Fibroblast of skin of left biceps (primary cell): ENCODE measurements at regions not wholly inside any gene's neighbourhood (a gene's known extent, or its start where the extent isn't known, plus 50 kb on each side); places are given as distances from the start of the nearest gene placed in this dataset.
"Not testable (repeated sequence)": the region's sequence is repeated elsewhere in the genome, so short reads cannot be mapped to it uniquely, and the experiment has no call there.

Experiments used
- DNase-seq, 2 experiments: peaks; one replicate each; pipeline ENCODE4 v3.0.0-alpha.2; 2013; ENCODE audit warnings: low read depth in 2 of 2

DNA sequence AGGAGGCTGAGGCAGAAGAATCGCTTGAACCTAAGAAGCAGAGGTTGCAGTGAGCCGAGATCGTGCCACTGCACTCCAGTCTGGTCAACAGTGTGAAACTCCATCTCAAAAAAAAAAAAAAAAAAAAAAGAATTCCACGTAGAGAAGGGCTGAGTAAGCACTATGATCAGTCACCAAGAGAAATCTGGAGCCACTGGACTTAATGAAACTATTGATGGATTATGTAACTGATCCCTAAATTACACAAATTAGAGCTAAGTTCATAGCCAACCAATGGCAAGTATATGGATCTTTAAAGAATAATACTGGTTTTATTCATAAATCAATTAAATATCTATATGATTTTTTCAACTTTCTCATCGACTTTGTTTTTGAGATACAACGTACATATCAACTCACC lies 72.2 kb upstream of the ABLIM1 start:
- DNase-seq = no peak

DNA sequence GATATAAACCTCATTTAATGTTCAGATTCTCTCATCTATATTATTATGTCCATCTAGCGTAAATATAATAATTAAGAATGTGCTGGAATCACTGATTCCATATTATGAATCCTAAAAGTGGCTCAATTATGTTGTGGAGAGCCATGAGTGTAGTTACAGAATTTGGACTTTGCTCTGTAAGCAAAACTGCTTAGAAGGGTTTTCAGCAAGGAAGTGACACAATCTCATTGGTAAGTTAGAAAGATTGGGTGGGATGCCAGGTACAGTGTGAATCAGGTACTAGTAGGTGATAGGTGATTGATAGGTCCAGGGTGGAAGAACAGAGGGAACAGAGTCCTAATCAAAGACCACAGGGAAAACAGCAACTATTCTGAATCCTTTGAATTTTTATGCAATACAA lies 74.9 kb upstream of the ABLIM1 start:
- DNase-seq = no peak

GRCh38 chr10:114735946-114736345 lies 77.9 kb upstream of the ABLIM1 start:
- DNase-seq = no peak

DNA sequence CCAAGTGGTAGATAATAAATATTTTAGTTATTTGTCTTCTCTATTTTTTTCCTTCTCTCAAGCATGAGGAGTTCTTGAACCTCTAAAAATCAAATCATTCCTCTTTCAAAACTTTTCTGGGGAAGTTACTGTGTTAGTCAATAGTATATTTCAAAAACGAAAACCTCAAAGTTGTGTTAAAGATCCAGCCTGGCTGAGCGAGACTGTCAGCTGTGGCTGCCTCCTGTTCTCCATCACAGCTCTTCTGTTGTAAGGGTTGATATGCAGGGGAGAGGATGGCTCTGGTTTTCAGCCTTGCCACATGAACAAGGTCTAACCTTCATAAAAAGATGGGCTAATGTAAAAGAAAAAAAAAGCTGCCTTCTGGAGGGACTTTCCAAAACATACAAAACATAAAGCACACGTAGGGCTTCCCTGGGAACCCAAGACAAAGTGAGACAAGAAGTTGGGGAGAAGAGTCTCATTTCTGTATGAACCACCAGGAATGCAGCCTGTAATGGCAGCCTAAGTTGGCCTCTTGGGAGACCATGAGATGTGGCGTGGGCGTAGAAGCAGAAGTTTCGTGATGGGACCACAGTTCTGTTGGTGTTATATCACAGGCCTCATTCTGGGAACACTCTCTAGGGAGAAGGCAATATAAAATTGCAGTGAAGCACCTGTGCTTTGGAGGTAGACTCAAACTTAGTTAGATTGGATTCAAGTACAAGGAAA lies 77.9 kb upstream of the FHIP2A start:
- no peak for DNase-seq

- no peak for DNase-seq
Measured at GRCh38 chr10:114746531-114746930, 75.0 kb upstream of the FHIP2A start.

DNA sequence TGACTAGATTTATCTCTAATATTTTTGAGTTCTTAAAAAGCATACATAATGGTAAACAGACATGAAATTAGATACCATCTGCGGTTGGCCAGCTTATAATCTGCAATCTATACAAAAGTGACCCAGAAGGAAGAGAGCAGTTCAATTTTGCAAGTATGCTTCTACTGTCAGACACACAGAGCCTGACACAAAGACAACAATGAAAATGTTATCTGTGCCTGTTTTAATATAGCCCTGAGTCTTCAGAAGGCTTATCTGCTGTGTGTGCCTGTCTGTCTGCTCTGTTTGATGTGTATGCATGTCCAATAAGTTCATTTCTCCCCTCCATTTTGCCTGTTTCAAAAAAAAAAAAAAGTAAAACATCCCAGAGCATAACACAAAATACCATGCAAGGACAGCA lies 73.3 kb upstream of the FHIP2A start:
- no peak for DNase-seq

DNA sequence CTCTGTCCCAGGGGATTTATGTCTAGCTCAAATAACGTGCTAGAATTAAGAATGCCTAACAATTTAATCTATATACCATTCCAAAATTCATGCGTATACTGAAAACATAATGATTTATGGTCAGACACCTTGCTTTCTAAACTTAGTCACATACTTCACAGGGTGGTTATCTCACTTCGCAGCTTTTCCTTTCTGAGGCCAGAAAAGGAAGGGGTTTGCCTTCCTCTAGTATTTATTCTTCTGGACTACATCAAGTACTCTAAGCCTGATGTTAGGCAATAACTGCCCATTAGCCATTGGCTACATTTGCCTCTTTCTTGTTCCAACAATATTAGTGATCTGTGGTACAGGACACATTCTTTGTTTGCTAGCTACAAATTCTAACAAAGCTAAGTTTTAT lies 72.6 kb upstream of the FHIP2A start:
- no peak for DNase-seq

- no peak for DNase-seq
Measured at GRCh38 chr10:114749510-114749909, 72.1 kb upstream of the FHIP2A start.

DNA sequence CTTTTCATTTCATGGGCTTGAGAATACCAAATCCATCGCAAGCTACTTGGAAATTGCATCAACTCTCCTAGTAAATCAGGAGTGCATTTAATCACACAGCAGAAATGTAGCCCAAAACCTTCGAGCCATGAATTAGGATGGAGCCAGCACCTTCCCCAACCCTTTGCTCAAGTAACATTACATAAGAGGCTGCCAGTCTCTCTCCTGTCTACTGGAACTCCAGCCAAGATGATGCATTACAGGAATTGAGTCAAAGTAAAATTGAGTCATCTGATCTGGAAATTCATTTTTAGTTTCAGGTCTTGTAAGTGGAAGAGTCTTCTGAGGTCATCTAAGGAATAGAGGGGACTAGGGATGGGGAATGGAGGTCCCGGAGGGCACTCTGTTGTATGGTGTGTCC lies 69.7 kb upstream of the FHIP2A start:
- no peak for DNase-seq

GRCh38 chr10:114752570-114752969 lies 69.0 kb upstream of the FHIP2A start:
- DNase-seq = not testable (repeated sequence)

DNA sequence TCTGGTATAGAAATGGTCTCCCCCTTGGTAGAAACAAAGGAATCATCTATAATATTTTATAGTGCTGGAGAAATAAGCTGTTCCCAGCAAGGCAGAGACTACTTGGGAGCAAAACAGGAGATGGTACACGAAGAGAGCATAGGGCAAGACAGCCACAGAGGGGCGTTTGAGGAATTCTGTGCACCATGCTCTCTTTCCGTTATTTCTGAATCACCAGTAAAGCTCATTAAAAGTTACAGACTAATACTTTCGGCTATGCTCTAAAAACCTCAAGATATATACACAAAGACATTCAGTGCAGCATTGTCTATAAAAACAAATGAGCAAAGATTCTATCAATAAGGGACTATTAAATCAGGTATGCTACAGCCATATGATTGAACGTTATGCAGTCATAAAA lies 68.5 kb upstream of the FHIP2A start:
- DNase-seq = no peak

DNA sequence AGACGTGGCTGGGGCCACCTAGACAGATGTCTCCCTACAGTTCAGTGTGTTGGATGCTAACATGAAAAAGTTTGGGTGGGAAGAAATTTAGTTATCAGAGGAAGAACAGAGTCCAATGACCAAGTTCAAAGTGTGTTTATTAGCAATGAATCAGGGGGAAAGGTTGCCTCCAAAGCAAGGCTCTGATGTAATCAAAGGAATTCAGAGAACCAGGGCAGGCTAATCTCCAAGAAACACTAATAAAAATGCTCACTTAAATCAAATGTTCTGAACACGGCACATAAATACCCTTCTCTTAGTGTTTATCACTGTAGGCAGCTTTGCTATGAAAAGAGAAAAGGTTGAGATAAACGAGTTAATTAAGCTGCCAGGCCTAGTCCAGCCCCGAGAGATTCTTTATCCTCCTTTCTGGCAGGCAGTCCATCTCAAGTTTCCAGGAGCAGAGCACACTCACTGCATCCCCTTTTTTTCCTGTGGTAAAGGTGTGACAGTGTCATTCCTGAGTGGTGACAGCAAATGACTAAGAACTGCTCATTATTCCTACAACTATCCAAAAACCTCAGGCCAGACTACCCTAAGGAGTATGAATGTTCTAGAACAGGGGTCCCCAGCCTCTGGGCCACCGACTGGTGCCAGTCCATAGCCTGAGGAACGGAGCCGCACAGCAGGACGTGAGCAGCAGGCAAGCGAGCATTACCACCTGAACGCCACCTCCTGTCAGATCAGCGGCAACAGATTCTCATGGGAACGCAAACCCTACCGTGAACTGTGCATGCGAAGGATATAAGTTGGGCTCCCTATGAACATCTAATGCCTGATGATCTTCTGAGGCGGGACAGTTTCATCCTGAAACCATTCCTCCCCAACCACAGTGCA lies 66.9 kb upstream of the FHIP2A start:
- DNase-seq = no peak

DNA sequence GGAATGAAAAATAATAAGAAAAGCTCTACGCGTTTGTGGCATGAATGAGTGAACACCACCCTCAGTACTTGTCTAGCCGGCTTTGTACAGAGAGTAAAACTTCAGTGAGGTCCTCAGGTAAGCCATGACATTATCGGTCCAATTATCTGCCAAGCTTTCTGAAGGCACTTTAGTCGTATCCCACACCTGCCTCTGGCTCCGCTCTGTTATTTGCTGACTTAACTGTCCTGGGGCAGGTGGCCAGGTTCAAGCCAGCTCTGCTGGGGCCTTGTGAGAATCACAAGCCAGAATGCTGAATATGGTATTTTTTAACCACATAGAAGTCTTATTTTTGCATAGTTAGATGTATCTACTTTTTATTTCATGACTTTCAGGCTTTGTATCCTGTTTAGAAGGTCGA lies 66.0 kb upstream of the FHIP2A start:
- no peak for DNase-seq

DNA sequence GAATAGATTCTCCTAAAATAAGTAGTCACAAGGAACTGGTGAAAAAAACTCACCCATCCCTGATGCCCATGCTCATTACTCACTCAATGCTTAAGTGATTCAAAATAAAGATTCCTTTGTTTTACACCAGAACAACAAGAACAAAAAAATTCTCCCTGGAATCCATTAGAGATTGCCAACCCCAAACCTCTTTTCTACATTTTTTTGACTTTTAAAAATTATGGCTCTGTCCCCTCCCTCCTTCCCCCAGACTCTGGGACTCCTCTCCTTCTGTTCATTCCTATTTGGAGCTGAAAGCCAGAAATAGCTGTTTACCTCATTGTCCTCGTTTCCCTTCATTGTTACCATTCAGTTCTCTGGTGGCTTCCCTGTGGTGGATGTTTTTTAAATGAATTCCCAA lies 63.2 kb upstream of the FHIP2A start:
- DNase-seq = no peak

DNA sequence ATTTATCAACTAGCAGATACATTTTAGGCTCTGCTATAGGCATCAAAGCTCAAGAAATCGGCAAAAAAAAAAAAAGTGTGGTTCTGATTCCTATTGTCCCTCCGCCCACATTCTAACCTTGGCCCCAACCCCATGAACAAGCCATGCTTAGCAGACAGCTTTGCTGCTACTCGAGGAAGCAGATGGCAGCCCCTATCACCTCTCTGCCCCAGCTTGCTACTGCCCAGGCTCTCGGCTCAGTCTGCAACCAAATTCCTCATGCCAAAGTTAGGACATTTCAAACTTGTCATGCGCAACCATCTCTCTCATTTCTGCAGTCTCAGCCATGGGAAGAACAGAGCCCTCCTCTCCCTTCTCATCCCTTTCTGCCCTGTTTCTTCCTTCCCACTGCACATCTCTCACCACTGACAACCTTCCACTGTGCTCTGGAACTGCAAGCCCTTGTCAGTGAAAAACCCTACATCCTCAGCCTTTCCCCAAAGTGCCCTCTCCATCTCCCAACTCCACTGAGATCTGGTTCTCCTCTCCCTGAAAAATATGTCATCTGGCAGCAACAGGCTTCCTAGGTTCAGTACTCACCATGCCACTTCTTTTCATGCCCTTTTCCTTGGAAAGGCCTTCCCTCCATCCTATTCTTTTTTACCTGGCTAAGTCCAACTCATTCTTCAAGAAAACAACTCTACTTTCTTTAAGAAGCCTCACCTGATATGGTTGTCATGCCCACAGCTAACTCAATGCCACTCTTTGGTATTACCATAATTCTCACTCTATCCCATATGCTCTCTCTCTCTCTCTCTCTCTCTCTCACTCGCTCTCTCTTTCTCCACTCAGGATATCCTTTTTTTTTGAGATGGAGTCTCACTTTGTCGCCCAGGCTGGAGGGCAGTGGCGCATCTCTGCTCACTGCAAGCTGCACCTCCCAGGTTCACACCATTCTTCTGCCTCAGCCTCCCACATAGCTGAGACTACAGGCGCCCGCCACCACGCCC lies 60.1 kb upstream of the FHIP2A start:
- no peak for DNase-seq

DNA sequence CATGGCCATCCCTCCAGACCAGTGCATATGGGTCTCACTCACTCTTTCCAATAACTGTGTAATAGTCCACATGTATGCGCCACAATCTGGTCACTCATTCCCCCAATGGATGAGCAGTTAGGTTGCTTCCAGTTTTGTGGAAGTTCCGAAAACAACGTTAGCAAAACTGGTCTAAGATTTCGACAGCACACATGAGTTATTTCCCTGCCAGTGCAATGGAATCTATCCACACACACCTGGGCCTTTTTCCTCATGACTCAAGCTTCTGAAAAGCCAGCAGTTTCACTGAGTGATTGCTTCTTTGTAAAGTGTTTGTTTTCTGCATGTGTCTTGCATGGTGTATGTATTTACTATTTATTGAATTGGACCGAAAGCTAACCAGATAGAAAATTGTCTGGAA lies 58.8 kb upstream of the FHIP2A start:
- no peak for DNase-seq

GRCh38 chr10:114764656-114765055 lies 56.9 kb upstream of the FHIP2A start:
- DNase-seq = no peak

- DNase-seq = no peak
Measured at GRCh38 chr10:114766470-114766869, 55.1 kb upstream of the FHIP2A start.

GRCh38 chr10:114767101-114767985 lies 54.2 kb upstream of the FHIP2A start:
- no peak for DNase-seq

GRCh38 chr10:114767986-114768821 lies 53.4 kb upstream of the FHIP2A start:
- no peak for DNase-seq
